Calu3 (cell line): ENCODE measurements at regions not wholly inside any gene's neighbourhood (a gene's known extent, or its start where the extent isn't known, plus 50 kb on each side); places are given as distances from the start of the nearest gene placed in this dataset.
A peak's percentile ranks its signal among the peaks of the same experiment; 100 is the strongest.

ENCODE experiments used
- BruUV-seq: library from RNA; stranded (reverse); fragments of 400-500 nt; replicated peaks from 2 replicates; lab custom pipeline; 2021; lab: Mats Ljungman, UMichigan
- CTCF ChIA-PET: fragments of 300-600 bp; sonication (Branson Sonifier 250); formaldehyde crosslinking; loops from one replicate; lab custom pipeline; 2022; ENCODE audit warnings: antibody characterized with exemption; lab: Charles Lee
- DNase-seq: peaks from one replicate; pipeline ENCODE4 v3.0.0; 2022
- H3K27ac Mint-ChIP-seq: one replicate; pipeline ENCODE4 v1.8.0; 2022; ENCODE audit warnings: mixed read lengths; ENCODE audit not compliant: unreplicated experiment
- H3K27me3 Mint-ChIP-seq: one replicate; pipeline ENCODE4 v1.8.0; 2022; ENCODE audit warnings: mixed read lengths; ENCODE audit not compliant: unreplicated experiment
- H3K36me3 Mint-ChIP-seq: one replicate; pipeline ENCODE4 v1.8.0; 2022; ENCODE audit warnings: mild to moderate bottlenecking, moderate library complexity, mixed read lengths; ENCODE audit not compliant: insufficient read depth, unreplicated experiment
- H3K4me1 Mint-ChIP-seq: one replicate; pipeline ENCODE4 v1.8.0; 2022; ENCODE audit warnings: mild to moderate bottlenecking, low read depth, mixed read lengths; ENCODE audit not compliant: unreplicated experiment
- H3K4me3 Mint-ChIP-seq: one replicate; pipeline ENCODE4 v1.8.0; 2022; ENCODE audit warnings: mild to moderate bottlenecking, low read depth, moderate library complexity, mixed read lengths; ENCODE audit not compliant: unreplicated experiment
- H3K9me3 Mint-ChIP-seq: one replicate; pipeline ENCODE4 v1.8.0; 2022; ENCODE audit warnings: low read depth, mixed read lengths; ENCODE audit not compliant: unreplicated experiment
- CTCF ChIP-seq: fragments of 200-600 bp; IDR thresholded peaks from one replicate; pipeline ENCODE4 v1.8.0; 2022; ENCODE audit warnings: antibody characterized with exemption; ENCODE audit not compliant: unreplicated experiment
- intact Hi-C: fragments of 100-400 bp; cut with micrococcal nuclease; formaldehyde crosslinking; loops from one replicate; pipeline ENCODE4 v1.10.0; 2022; ENCODE audit not compliant: unreplicated experiment

GRCh38 chr2:53095227-53095626 lies 672.4 kb upstream of the CHAC2 start:
- H3K4me3 Mint-ChIP-seq, result no peak overlapping the region
- intact Hi-C loops, result loop anchor here (2.0 to 10.0 kb wide), 3 partner anchors 87 to 284 kb away; no protein-coding TSS in a partner anchor

GRCh38 chr2:53093355-53093754 lies 674.2 kb upstream of the CHAC2 start:
- intact Hi-C loops, result loop anchor here (10.0 kb wide), 1 partner anchor 159 kb away; no protein-coding TSS in a partner anchor
- no peak overlapping the region for H3K27ac Mint-ChIP-seq
- H3K9me3 Mint-ChIP-seq, result peaks cover 3% of the 10 kb centered on the region
- no TSS peak for BruUV-seq
- H3K4me1 Mint-ChIP-seq, result peaks cover 59% of the 10 kb centered on the region
- CTCF ChIA-PET, result no interaction called here
- DNase-seq, result no peak
- no peak for TF ChIP-seq CTCF
- H3K27me3 Mint-ChIP-seq, result no peaks in the 10 kb centered on the region
- no peak overlapping the region for H3K4me3 Mint-ChIP-seq
- H3K36me3 Mint-ChIP-seq, result peaks cover under 1% of the 10 kb centered on the region

More at GRCh38 chr2:53095227-53095626, 672.4 kb upstream of the CHAC2 start:
- Mint-ChIP-seq H3K27me3 (no peaks in the 10 kb centered on the region), H3K36me3 (peaks cover 4% of the 10 kb centered on the region), H3K4me1 (peaks cover 60% of the 10 kb centered on the region), H3K9me3 (peaks cover 3% of the 10 kb centered on the region), H3K27ac (peak overlapping the region; percentile 72)
- CTCF ChIA-PET, result interaction anchor here (0.6 kb wide), 1 partner anchor 541 kb away, joined by 3 read pairs; no protein-coding TSS in a partner anchor
- TF ChIP-seq CTCF, result no peak
- no peak for DNase-seq
- BruUV-seq, result no TSS peak

- TF ChIP-seq CTCF, result no peak
- H3K27me3 Mint-ChIP-seq, result no peaks in the 10 kb centered on the region
- CTCF ChIA-PET, result interaction anchor here (0.6 kb wide), 1 partner anchor 14 kb away, joined by 3 read pairs; no protein-coding TSS in a partner anchor
- no peaks in the 10 kb centered on the region for H3K36me3 Mint-ChIP-seq
- no peak overlapping the region for H3K4me3 Mint-ChIP-seq
- H3K9me3 Mint-ChIP-seq, result peaks cover 3% of the 10 kb centered on the region
- peaks cover 63% of the 10 kb centered on the region for H3K4me1 Mint-ChIP-seq
- intact Hi-C loops, result loop anchor here (10.0 kb wide), 1 partner anchor 156 kb away; no protein-coding TSS in a partner anchor
- BruUV-seq, result no TSS peak
- DNase-seq, result no peak
- H3K27ac Mint-ChIP-seq, result no peak overlapping the region
Observed at GRCh38 chr2:53091183-53091582, 676.4 kb upstream of the CHAC2 start.

- H3K4me1 Mint-ChIP-seq, result peaks cover 44% of the 10 kb centered on the region
- no TSS peak for BruUV-seq
- intact Hi-C loops, result no loop called here
- H3K9me3 Mint-ChIP-seq, result peaks cover 3% of the 10 kb centered on the region
- TF ChIP-seq CTCF, result no peak
- CTCF ChIA-PET, result no interaction called here
- H3K36me3 Mint-ChIP-seq, result no peaks in the 10 kb centered on the region
- H3K27me3 Mint-ChIP-seq, result no peaks in the 10 kb centered on the region
- peak; percentile 29 for DNase-seq
- peak overlapping the region; percentile 14 for H3K27ac Mint-ChIP-seq
- H3K4me3 Mint-ChIP-seq, result no peak overlapping the region
Observed at GRCh38 chr2:53087874-53088461, 679.6 kb upstream of the CHAC2 start.
